Effector CD8-positive, alpha-beta T cell (primary cell): ENCODE measurements at regions not wholly inside any gene's neighbourhood (a gene's known extent, or its start where the extent isn't known, plus 50 kb on each side); places are given as distances from the start of the nearest gene placed in this dataset.
"Not testable (repeated sequence)": the region's sequence is repeated elsewhere in the genome, so short reads cannot be mapped to it uniquely, and the experiment has no call there.

ENCODE experiments used
- DNase-seq: peaks from one replicate; lab custom pipeline; 2025; lab: John Stamatoyannopoulos, UW

DNA sequence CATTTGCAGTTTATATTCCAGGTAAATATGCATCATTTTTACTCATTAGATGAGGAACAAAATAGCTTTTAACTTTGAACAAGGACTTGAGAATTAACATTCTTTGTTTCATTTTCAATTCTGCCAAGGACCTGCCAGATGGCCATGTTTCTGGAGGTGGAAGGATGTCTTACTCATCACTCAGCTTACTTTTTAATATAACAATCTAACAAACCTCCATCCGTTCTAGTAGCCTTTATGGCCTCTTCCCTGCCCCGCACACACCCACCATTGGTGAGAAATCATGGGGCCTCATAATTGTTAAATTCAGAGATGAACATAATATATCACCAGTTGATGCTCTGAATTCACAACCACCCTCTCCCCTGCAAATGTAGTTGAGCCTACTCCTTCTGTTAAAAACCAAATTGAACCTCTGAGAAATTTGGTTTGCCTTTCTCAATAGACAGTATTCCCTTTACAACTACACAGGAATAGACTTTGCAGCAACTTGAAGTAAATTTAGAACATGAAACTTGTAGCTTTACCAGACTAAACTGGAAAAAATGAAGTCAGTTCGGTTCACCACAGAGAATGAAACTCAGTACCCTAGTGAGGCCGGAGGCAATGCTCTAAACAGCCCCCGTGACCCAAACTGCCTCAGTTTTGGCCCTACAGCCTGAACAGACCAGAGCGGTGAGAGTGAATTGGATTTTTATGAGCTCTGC is 50.1 kb upstream of the ACSL4 start:
- DNase-seq, result no peak

DNA sequence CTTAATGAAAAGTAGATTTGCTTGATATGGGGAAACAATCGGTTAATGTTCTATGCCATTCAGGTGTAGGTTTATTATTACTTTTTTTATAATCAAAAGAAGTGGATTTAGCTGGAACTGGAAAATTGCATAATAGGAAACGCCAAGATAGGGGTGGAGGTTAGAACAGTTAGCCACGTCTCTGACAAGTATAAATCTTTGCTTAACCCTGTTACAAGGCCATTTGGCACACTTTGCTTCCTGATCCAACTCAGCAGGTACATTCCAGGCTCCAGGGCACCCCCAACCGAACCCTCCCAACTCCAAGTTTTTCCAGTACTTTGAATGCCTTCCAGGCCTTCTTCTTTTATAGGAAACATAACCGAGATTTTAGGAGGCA is 50.6 kb upstream of the ACSL4 start:
- DNase-seq, result no peak

DNA sequence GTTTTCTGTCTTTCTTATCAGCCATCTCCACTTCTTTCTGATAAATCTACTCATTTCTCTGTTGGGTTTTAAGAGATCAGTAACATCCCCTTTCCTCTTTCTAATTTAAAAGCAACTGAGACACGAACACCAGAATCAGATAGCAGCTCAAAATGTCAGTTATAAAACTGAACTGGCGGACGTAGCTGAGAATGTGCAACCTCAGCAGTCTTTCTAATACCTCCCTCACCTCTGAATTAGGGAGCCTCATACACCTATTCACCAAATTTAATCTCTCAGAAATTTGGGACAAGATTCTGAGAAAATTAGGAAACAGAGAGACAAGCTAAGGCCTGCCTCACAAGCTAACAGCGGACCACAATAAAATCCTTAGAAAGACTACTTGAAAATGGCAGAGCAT is 52.0 kb upstream of the ACSL4 start:
- no peak for DNase-seq

DNA sequence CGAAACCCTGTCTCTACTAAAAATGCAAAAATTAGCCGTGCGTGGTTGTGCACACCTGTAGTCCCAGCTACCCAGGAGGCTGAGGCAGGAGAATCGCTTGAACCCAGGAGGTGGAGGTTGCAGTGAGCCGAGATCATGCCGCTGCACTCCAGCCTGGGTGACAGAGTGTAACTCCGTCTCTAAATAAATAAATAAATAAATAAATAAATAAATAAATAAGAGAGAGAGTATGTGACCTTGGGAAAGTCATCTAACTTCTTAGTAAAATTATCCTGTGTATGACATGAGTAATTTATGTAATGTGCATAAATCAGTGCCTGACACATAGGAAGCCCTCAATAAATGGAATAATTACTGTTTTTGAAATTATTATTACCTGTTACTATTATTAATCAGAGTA is 57.5 kb upstream of the ACSL4 start:
- DNase-seq, result not testable (repeated sequence)

DNA sequence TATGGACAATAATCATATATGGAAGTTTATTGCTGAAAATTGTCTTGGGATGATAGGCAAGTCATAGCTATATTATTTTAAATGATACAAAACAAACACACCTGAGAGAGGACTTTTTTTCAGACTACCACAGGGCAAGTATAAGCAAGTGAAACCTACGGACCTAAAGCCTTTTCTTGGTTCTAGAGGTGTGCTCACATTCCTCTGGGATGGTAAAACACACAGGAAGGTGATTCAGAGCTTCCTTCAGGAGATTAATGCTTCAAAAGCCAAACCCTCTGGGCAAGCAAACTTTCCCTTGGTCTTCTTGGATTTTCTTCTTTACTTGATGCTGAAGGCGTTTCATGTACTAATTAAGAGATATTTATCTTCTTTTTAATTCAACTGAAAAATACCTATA is 60.1 kb upstream of the ACSL4 start:
- no peak for DNase-seq

DNA sequence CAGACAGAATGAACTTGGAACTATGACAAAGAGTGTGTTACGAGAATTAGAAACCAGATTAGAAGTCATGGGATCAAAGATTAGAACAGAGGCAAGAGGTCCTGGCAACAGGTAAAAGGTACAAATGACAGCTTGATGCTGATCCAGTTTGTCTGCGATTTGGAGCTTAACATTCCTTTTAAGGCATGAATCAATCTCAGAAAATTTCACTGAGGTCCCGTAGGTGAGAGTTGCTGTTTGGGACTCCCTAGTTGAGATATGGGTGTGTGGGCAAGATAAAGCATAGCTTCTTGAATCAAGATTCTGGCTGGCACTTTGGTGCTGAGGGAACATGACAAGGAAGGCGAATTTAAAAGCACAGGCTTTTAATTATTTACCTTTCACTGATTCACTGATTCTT is 62.6 kb upstream of the ACSL4 start:
- no peak for DNase-seq

DNA sequence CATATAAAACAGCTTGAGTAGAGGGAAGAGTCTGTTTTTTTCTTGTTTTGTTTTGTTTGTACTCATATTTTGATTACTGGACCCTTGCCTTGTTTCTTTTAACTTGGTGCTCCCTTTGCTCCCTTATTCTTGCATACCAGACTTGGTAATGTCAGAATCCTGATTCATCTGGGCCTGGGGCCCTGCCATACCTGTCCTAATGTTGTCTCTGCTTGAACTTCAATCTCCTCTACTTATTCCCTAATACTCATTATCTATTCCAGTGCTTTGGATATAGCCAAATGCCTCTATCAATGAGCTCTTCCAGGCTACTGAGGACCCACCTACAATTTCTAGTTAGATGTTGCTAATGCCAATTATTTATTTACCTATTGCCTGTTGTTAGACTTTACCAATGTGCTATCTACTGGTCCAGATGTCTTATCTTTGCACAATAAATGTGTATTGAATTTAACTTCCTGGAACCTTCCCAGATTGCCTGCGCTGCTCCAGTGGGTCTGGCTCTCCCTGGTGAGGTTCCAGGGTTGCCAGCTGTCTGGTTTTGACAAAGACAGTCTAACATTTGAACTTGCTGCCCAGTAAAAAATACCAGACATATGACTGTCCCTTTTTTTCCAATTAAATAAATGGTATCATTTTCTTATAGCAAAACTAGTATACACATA is 64.4 kb upstream of the ACSL4 start:
- no peak for DNase-seq

DNA sequence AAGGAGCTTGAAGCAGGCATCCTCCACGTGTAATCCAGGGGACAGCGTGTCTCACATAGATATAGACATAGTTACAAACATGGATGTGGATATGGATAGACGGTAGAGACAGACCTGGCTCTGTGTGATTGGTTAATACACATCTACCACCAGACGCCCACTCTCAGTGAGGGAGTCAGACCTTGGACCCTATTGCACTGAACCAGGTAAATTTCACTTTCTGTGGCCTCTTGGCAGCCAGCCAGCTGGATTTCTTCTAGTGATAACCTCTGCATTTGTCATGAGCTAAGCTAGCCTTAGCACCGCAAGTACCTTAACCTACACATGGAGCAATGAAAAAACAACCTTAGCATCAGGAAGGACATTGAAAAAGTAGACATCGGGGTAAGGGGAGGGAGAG is 79.2 kb upstream of the ACSL4 start:
- DNase-seq, result no peak

DNA sequence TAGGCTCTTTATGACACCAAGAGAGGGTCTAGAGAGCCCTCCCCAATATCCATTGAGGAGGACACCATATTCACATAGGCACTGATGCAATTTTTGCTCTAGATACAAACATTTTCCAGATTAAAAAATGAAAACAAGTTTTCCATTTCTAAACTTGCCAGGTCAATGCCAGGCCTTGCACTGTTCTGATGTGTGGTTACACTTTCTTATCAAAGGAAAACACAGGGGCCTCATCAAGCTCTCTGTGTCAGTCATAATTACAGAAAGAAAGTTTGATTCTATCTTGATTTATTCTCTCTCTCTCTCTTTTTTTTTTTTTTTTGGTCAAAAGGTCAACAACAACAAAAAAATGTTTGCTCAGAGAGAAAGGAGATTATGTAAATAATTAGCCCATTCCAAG is 80.2 kb upstream of the ACSL4 start:
- DNase-seq, result no peak

DNA sequence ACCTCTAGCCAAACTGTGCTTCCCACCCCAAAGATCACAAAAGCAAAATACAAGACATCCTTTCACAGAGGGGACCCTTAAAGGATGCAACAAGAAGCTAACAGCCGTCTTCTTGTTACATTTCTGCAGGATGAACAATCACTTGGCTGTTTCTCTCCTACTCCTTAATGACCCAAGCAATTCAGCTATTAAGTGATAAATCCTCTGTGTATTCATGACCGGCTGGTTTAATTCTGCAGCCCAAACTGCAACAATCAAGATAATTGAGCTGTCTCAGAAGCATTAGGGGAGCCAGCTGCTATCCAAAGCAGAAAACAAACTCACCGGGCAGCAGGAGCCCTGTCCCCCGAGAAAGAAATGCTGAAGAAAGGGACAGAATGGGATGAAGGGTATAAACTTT is 85.9 kb upstream of the ACSL4 start:
- DNase-seq, result no peak

DNA sequence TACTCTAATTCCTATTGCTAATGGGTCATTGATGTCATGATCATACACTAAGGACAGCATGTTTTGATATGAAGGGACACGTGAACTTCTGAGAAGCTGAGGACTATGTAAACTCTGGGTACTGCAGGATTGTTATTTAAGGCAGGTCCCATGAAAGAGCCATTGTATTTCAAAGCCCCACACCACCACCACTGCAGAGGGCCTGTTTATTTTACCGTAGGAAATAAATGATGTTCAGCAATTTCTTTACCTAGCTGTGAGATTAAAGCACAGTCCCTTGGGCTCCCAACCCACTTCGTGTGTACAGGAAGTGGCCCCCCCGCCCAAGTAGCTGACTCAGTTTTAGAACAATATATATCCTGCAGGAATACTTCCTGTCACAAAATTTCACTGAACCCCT is 89.8 kb upstream of the ACSL4 start:
- no peak for DNase-seq

DNA sequence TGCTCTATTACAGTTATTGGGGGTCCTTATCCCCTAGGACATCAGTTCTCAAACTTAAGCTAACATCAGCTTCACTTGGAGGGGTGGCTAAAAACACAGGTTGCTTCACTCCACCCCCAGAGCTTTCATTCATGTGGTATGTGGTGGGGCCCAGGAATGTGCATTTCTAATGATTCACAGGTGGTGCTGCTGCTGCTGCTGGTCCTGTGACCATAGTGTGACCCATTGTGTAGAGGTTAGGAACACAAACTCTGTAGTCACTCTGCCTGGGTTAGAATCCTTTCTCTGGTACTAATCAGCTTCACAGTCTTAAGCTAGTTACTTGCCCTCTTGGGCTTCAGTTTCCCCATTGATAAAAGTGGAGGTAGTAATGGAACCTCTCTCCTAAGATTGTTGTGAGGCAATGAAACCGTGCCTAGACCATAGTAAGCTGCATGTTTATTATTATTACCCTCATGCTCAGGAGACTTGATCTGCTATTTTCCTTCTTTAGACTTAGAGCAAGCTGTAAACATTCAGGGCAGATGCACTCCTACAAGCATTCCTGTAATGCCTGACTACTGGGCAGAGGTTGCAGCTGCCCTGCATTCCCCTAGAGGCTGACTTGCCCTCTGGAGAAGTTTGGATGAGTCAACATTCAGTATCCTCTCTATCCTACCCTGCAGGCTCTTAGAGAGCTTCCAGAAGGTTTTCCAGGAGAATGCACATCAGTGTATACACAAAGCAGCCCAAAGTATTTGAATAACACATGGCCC is 94.1 kb upstream of the ACSL4 start:
- DNase-seq, result no peak

DNA sequence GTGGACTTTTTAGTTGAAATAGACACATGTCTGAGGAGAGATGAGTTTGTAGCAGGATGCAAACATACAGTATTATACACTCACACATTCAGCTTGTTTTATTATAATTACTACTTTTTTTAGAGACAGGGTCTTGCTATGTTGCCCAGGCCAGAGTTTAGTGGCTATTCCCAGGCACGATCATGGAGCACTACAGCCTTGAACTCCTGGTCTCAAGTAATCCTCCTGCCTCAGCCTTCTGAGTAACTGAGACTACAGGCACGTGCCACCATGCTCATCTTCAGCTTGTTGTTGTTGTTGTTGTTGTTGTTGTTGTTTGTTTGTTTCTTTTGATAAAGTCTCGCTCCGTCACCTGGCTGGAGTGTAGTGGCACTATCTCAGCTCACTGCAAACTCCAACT is 94.7 kb upstream of the ACSL4 start:
- DNase-seq, result no peak

DNA sequence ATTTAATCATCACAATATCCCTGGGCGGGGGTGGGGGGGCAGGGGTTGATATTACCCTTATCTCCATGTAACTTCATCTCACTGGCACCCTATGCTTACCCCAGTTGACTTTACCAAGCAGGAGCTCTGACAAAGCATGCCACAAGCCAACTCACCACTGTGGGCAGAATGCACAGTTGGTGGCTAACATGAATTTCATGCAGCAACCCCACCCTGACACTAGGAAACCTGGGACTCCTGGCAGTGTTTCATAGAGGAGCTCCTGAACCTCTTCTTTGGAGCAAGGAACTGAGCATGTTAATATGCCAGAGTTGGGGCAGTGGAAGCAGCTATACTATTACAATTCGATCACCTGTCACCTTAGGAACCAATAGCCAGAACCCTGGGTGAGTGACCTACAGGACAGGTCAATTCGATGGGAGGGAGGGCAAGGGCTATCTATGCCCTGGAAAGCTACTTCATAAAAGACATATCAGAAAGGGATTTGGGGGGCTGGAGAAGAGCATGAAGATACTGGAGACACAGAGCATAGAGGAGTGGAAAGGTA is 97.2 kb upstream of the ACSL4 start:
- DNase-seq, result no peak

DNA sequence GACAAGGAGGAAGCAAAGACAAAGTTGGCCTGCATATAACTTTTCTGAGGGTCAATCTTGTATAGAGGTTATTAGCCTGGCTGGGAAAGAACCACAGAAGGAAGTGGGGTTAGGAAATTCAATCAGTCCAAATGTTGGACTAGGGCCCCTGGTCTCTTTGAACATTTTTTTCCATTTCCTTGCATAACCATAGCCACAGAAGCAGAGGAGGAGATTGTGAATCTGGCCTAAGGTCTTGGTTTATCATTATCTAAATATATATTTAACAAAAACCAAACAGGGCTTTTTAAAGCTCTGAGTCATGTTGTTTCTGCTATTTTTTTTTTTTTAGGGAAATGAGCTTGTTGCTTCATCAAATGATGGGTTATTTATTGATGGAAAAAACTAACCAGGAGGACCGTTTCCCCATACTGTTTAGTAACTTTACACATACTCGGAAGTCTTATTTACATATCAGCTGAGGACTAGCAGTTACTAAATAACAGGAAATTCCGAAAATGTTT is 97.7 kb upstream of the ACSL4 start:
- DNase-seq, result no peak

DNA sequence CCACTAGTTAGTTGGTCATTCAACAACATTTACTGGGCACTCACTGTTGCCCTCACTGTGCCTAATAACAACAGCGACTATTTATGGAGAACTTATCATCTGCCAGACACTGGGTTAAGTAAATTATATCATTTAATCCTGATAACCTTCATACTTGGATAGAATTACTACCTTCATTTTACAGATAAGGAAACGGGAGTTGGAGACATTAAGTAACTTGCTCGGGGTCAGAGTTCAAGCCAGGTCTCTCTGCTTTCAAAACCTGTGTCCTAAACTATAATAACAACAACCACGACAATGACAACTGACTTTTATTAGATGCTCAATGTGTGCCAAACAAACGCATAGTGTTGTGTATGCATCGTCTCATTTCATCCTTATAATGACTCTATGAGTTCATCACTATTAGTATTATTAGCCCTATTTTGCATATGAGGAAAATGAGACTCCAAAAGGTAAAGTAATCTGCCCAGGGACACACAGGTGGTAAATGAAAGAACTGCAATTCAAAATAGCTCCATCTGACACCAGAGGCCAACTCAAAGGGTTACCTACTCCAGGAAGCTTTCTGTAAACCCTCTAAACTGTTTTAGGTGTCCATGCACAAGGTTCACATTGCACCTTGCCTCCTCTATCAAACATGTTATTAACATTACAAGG is 98.4 kb upstream of the ACSL4 start:
- DNase-seq, result no peak

DNA sequence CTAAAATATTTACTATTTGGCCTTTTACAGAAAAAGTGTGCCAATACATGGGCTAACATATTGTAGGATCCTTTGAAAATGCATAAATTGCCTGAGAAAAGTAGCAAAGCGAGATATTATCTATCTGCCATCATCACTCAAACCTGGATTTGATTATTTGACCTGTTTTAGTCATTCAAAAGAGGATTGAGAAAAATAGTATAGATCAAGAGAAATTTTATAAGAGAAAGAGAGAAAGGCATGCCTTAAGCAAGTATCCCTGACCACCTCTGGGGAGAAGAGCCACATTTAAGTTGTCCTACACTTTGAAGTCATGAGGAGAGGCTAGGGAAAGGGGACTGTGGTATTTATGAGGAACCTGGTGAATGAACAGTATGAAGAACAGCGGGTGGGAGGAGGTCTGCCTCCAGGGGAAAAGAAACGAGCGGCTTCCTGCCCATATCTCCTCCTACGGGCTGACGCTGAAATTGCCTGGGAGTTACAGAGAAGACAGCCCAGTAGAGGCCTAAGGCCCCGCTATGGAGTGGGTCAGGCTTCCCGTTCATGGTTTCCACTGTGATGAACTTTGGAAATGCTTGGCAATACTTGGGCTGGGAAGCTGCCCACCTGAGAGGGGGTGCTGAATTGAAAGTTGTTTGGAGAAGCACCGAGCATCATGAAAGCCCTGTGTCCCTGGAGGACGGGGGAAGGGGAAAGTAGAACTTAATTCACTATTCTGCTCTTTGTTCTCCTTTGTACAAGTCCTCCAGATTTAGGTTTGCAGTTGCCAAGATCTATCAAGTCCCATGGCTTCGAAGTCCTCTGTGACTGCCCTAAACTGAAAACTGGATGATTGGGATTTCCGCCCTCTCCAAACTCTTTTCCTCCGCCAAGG is 106.9 kb upstream of the ACSL4 start:
- DNase-seq, result no peak

DNA sequence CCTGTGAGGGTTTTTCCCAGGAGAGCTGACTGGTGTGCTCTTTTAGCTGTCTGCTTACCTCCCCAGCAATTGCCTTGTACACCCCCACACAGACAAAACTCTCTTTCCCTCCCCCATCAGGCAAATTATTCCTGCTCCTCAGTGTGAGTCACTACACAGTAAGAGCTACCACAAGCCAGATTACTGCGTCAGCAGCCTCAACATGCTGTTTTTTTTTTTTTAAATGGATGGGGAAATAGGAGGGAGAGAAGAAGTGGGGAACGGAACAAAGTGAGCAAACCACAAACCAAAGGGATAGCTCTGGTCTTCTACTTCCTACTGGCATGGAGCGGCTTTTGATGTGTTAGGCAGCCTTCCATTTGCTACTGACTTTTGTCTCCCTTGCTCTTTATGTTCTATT is 107.5 kb upstream of the ACSL4 start:
- DNase-seq, result no peak

DNA sequence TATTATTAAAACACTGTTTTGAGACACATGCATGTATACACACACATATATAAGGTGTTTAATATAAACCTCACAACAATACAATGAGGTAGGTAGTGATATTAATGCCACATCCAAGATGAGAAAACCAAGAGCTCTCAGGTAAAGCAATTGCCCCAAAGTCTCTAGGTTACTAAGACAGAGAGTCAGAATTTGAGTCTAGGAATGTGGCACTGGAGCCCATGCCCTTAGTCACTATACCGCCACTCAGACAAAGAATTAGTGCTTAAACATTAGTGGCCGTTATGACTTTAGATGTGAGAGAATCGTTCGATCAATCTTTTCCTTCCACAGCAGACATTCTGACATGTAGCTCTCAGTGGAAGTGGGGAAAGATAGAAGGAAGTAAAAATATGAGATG is 108.2 kb upstream of the ACSL4 start:
- no peak for DNase-seq

DNA sequence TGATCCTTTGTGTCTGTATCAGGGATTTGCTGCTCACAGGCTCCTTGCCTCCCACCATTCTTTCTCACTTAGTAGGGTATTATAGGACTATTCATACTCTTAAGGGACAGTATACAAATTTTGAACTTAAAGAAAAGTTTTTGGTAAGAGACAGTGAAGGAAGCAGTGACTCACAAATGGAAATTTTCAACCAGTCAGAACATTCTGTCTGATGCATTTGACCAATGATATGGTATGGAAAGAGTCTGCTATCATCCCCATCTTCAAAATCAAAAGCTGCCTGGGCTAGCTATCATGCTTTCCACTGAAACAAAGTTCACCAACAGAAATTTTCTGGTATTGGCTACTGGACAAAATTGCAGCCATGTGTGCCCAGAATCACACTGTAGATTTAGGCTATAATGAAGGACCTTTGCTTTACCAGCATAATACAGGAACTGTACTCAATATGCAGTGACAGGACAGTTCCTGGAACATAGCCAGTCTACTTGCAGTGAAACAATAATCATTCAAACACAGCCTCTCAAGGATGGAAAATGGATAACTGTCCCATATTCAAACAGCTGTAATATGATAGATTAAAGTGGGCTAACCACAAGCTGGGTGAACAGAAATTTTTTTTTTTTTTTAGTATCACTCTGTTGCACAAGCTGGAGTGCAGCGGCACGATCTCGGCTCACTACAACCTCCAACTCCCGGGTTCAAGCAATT is 109.0 kb upstream of the ACSL4 start:
- no peak for DNase-seq

DNA sequence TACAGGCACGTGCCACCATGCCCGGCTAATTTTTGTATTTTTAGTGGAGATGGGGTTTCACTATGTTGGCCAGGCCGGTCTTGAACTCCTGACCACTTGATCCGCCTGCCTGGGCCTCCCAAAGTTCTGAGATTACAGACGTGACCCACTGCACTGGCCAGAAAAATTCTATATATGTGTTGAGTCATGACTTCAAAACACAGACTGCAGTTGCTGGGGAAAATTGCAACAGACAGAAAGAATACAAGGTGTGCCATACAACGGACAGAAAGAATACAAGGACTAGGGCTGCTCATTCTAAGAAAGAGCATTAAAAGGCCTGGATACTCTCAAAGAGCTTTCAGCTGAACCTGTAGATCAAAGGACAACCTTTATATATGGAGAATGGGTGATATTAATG is 109.6 kb upstream of the ACSL4 start:
- no peak for DNase-seq
